ENCODE measurements at regions not wholly inside any gene's neighbourhood (a gene's known extent, or its start where the extent isn't known, plus 50 kb on each side); places are given as distances from the start of the nearest gene placed in this dataset.

DNA sequence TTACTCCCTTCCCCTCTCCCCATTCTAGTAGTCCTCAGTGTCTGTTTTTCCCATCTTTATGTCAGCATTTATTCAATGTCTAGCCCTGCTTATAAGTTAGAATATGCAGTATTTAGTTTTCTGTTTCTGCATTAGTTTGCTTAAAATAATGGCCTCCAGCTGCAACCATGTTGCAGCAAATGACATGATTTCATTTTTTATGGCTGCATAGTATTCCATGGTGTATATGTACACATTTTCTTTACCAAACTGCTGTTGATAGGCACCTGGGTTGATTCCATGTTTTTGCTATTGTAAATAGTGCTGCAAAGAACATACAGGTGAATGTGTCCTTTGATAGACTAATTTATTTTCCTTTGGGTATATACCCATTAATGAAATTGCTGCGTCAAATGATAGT, 267.7 kb downstream of the SRGAP2C start:
- no peaks in the 10 kb centered on the region for H3K36me3 Mint-ChIP-seq
- no peak for TF ChIP-seq NFYB (CRISPR knock-in tag; conservative IDR thresholded peaks at IDR 0.05; ENCODE audit: low read depth)
- TF ChIP-seq SP1 (CRISPR knock-in tag; conservative IDR thresholded peaks at IDR 0.05), result no peak
- no peak for TF ChIP-seq TEAD4 (CRISPR knock-in tag; IDR thresholded peaks at IDR 0.05)
- TF ChIP-seq NR1H2 (CRISPR knock-in tag; IDR thresholded peaks at IDR 0.05), result no peak
- TF ChIP-seq ZNF121 (CRISPR knock-in tag; IDR thresholded peaks at IDR 0.05), result no peak
- no peak for TF ChIP-seq E2F4 (CRISPR knock-in tag; IDR thresholded peaks at IDR 0.05; ENCODE audit: borderline replicate concordance, low read depth)
- no peak for TF ChIP-seq ZNF425 (CRISPR knock-in tag; conservative IDR thresholded peaks at IDR 0.05)
- no peak for TF ChIP-seq CREB1 (CRISPR knock-in tag; IDR thresholded peaks at IDR 0.05)
- no peak for TF ChIP-seq HMGA2 (CRISPR knock-in tag; IDR thresholded peaks at IDR 0.05)
- TF ChIP-seq MYBL2 (CRISPR knock-in tag; IDR thresholded peaks at IDR 0.05), result no peak
- TF ChIP-seq ESRRA (CRISPR knock-in tag; IDR thresholded peaks at IDR 0.05; ENCODE audit: borderline replicate concordance), result no peak
- TF ChIP-seq ZNF281 (CRISPR knock-in tag; IDR thresholded peaks at IDR 0.05), result no peak
- TF ChIP-seq NFATC4 (CRISPR knock-in tag; IDR thresholded peaks at IDR 0.05), result no peak
- H3K4me1 Mint-ChIP-seq, result peaks cover 6% of the 10 kb centered on the region
- DNase-seq (ENCODE audit: low spot score) (no peak), ATAC-seq (no peak)
- ChIA-PET POLR2A (no interaction called here), CTCF (no interaction called here)
- H3K4me3 Mint-ChIP-seq, result no peak overlapping the region
- H3K27me3 Mint-ChIP-seq (ENCODE audit: low read depth), result no peaks in the 10 kb centered on the region
- H3K27ac Mint-ChIP-seq, result no peak overlapping the region
- H3K9me3 Mint-ChIP-seq, result peaks cover 11% of the 10 kb centered on the region

GRCh38 chr1:121458291-121459048, 273.7 kb downstream of the SRGAP2C start:
- no peaks in the 10 kb centered on the region for H3K36me3 Mint-ChIP-seq
- H3K9me3 Mint-ChIP-seq, result no peaks in the 10 kb centered on the region
- H3K4me1 Mint-ChIP-seq, result no peaks in the 10 kb centered on the region
- H3K4me3 Mint-ChIP-seq, result no peak overlapping the region
- ChIA-PET POLR2A (no interaction called here), CTCF (no interaction called here)
- no peak overlapping the region for H3K27ac Mint-ChIP-seq
- DNase-seq (ENCODE audit: low spot score) (no peak), ATAC-seq (no peak)
- no peaks in the 10 kb centered on the region for H3K27me3 Mint-ChIP-seq (ENCODE audit: low read depth)
- TF ChIP-seq SMAD3 (CRISPR knock-in tag; IDR thresholded peaks at IDR 0.05; ENCODE audit: borderline replicate concordance), result no peak
- TF ChIP-seq, protein P1, sequence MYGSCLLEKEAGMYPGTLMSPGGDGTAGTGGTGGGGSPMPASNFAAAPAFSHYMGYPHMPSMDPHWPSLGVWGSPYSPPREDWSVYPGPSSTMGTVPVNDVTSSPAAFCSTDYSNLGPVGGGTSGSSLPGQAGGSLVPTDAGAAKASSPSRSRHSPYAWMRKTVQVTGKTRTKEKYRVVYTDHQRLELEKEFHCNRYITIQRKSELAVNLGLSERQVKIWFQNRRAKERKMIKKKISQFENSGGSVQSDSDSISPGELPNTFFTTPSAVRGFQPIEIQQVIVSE (CRISPR knock-in tag; IDR thresholded peaks at IDR 0.05; ENCODE audit: borderline replicate concordance), result no peak
- TF ChIP-seq, protein P2, sequence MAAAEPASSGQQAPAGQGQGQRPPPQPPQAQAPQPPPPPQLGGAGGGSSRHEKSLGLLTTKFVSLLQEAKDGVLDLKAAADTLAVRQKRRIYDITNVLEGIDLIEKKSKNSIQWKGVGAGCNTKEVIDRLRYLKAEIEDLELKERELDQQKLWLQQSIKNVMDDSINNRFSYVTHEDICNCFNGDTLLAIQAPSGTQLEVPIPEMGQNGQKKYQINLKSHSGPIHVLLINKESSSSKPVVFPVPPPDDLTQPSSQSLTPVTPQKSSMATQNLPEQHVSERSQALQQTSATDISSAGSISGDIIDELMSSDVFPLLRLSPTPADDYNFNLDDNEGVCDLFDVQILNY (CRISPR knock-in tag; IDR thresholded peaks at IDR 0.05), result no peak
- no peak for TF ChIP-seq CTCF (IDR thresholded peaks at IDR 0.05)
- no peak for TF ChIP-seq NR3C1 (CRISPR knock-in tag; conservative IDR thresholded peaks at IDR 0.05; ENCODE audit: low read depth)
- TF ChIP-seq MAX (CRISPR knock-in tag; IDR thresholded peaks at IDR 0.05), result no peak
- no peak for TF ChIP-seq ERG (CRISPR knock-in tag; IDR thresholded peaks at IDR 0.05)
